ENCODE measurements at regions not wholly inside any gene's neighbourhood (a gene's known extent, or its start where the extent isn't known, plus 50 kb on each side); places are given as distances from the start of the nearest gene placed in this dataset.
A peak's percentile ranks its signal among the peaks of the same experiment; 100 is the strongest.

DNA sequence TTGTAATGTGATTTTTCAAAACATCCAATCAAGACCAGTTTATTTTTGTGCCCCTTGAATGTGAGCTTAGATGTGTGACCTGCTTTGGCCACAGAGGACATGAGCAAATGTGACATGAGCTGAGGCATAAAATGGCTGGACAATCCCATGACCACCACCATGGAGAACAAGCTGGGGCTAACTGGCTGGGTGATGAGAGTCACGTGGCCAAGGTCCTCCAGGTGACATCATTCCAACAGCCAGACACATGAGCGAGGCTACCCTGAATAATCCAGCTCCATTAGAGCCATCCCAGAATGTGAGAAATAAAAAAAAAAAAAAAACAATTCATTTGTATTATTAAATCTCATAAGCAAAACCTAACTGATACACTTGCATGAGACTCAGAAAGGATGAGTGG, 90.4 kb upstream of the LDB2 start:
- H3K4me3 ChIP-seq, result no peak overlapping the region
- no peaks in the 10 kb centered on the region for H3K9me3 ChIP-seq
- no peaks in the 10 kb centered on the region for H3K27me3 ChIP-seq
- no peak overlapping the region for H3K27ac ChIP-seq
- no peaks in the 10 kb centered on the region for H3K36me3 ChIP-seq
- TF ChIP-seq, protein P1, sequence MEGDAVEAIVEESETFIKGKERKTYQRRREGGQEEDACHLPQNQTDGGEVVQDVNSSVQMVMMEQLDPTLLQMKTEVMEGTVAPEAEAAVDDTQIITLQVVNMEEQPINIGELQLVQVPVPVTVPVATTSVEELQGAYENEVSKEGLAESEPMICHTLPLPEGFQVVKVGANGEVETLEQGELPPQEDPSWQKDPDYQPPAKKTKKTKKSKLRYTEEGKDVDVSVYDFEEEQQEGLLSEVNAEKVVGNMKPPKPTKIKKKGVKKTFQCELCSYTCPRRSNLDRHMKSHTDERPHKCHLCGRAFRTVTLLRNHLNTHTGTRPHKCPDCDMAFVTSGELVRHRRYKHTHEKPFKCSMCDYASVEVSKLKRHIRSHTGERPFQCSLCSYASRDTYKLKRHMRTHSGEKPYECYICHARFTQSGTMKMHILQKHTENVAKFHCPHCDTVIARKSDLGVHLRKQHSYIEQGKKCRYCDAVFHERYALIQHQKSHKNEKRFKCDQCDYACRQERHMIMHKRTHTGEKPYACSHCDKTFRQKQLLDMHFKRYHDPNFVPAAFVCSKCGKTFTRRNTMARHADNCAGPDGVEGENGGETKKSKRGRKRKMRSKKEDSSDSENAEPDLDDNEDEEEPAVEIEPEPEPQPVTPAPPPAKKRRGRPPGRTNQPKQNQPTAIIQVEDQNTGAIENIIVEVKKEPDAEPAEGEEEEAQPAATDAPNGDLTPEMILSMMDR (IDR thresholded peaks at IDR 0.05), result no peak
- TF ChIP-seq POLR2A (IDR thresholded peaks at IDR 0.05), result no peak
- TF ChIP-seq POLR2AphosphoS5 (IDR thresholded peaks at IDR 0.05), result no peak
- intact Hi-C loops (cut with DNase I; ENCODE audit: low total_unique reads), result no loop called here
- DNase-seq (ENCODE audit: low spot score in 2 of 2), result no peak
- no peaks in the 10 kb centered on the region for H3K4me1 ChIP-seq

DNA sequence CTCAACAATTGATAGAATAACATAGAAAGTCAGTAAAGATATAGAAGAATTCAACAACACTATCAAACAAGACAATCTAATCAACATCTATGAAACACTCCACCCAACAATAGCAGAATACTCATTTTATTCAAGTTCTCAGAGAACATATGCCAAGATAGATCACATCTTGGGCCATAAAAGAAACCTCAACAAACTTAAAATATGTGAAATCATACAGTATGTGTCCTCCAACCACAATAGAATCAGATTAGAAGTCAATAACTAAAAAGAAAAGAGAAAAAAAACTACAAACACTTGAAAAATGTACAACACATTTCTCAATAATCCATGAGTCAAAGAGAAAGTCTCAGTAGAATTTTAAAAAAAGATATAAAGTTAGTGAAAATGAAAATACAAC, 78.6 kb upstream of the LDB2 start:
- no peaks in the 10 kb centered on the region for H3K27me3 ChIP-seq
- intact Hi-C loops (cut with DNase I; ENCODE audit: low total_unique reads), result no loop called here
- DNase-seq (ENCODE audit: low spot score in 2 of 2), result no peak
- no peaks in the 10 kb centered on the region for H3K4me1 ChIP-seq
- no peak overlapping the region for H3K4me3 ChIP-seq
- TF ChIP-seq POLR2AphosphoS5 (IDR thresholded peaks at IDR 0.05) (no peak), POLR2A (IDR thresholded peaks at IDR 0.05) (no peak)
- TF ChIP-seq, protein P1 (IDR thresholded peaks at IDR 0.05), result no peak
- H3K9me3 ChIP-seq, result no peaks in the 10 kb centered on the region
- H3K36me3 ChIP-seq, result no peaks in the 10 kb centered on the region
- no peak overlapping the region for H3K27ac ChIP-seq

DNA sequence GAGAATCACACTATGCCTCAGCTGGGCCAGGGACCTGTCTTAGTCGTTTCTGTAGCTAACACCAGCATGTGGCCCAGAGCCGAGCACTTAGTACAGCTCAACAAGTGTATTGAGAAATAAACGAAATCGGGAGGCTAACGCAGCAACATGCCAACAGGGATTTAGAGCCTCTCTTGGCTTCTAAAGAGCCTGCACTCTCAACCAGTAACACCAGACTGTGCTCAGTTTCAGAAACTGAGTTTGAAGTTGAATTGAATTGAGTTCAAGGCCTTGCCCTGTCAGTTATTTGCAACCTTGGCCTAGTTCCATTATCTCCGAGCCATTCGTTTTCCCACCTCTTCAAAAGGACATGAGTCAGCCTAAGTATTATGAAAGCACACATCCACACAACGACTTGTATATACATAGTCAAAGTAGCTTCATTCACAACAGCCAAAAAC, 71.3 kb upstream of the LDB2 start:
- Histone ChIP-seq H3K36me3 (no peaks in the 10 kb centered on the region), H3K27me3 (no peaks in the 10 kb centered on the region), H3K9me3 (no peaks in the 10 kb centered on the region), H3K4me1 (no peaks in the 10 kb centered on the region), H3K27ac (no peak overlapping the region), H3K4me3 (no peak overlapping the region)
- DNase-seq (ENCODE audit: low spot score in 2 of 2), result no peak
- intact Hi-C loops (cut with DNase I; ENCODE audit: low total_unique reads), result no loop called here
- no peak for TF ChIP-seq POLR2AphosphoS5 (IDR thresholded peaks at IDR 0.05)
- TF ChIP-seq POLR2A (IDR thresholded peaks at IDR 0.05), result no peak
- TF ChIP-seq, protein P1 (IDR thresholded peaks at IDR 0.05), result no peak

DNA sequence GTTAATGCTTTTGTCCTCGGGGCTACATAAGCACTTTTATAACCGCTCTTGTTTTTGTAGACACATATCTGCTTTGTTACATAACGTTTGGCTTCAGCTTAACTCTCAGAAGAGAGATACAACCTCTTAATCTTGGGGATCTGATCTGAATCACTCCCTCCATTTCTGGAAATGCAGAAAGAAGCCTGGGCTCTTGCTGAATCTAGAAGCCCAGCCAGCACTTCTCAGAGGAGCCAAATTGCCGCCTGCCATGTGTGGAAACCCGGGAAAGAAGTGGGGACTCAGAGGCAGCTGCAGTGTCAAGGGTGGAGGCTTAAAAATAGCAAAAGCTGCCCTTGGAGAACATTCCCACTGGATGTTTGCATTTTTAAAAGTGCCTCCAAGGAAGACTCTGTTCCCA, 69.3 kb upstream of the LDB2 start:
- no peaks in the 10 kb centered on the region for H3K9me3 ChIP-seq
- TF ChIP-seq, protein P1 (IDR thresholded peaks at IDR 0.05), result no peak
- no peak for TF ChIP-seq POLR2A (IDR thresholded peaks at IDR 0.05)
- no peak for TF ChIP-seq POLR2AphosphoS5 (IDR thresholded peaks at IDR 0.05)
- no peaks in the 10 kb centered on the region for H3K27me3 ChIP-seq
- intact Hi-C loops (cut with DNase I; ENCODE audit: low total_unique reads), result no loop called here
- no peaks in the 10 kb centered on the region for H3K4me1 ChIP-seq
- H3K27ac ChIP-seq, result peak overlapping the region in 1 of 2 donors; percentile 12
- H3K36me3 ChIP-seq, result no peaks in the 10 kb centered on the region
- DNase-seq (ENCODE audit: low spot score in 2 of 2), result no peak
- H3K4me3 ChIP-seq, result no peak overlapping the region

DNA sequence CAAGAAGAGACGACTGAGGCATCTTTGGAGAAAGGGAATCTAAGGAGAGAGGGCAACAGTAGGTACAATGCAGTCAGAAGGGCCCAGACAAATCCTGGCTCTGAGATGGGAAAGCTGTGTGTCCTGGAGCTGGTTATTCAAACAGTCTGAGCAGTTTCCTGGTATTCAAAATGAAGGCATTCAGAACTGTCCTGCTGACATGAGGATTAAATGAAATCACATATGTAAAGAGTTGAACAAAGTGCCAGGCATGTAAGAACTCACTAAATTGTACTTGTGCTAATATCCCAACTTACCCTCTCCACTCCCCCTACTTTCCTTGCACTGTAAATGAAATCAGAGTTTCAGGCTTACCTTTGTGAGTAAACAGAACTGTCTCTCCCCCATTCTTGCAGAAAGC, 60.9 kb upstream of the LDB2 start:
- H3K4me3 ChIP-seq, result no peak overlapping the region
- no peaks in the 10 kb centered on the region for H3K36me3 ChIP-seq
- no peaks in the 10 kb centered on the region for H3K4me1 ChIP-seq
- TF ChIP-seq POLR2AphosphoS5 (IDR thresholded peaks at IDR 0.05) (no peak), POLR2A (IDR thresholded peaks at IDR 0.05) (no peak)
- TF ChIP-seq, protein P1 (IDR thresholded peaks at IDR 0.05), result no peak
- intact Hi-C loops (cut with DNase I; ENCODE audit: low total_unique reads), result no loop called here
- no peak overlapping the region for H3K27ac ChIP-seq
- DNase-seq (ENCODE audit: low spot score in 2 of 2), result no peak
- H3K27me3 ChIP-seq, result no peaks in the 10 kb centered on the region
- H3K9me3 ChIP-seq, result peaks cover 0 to 14% of the 10 kb centered on the region in 2 donors

All from breast epithelium (tissue), 4 donors.